Breast epithelium (tissue), 4 donors: ENCODE measurements at regions not wholly inside any gene's neighbourhood (a gene's known extent, or its start where the extent isn't known, plus 50 kb on each side); places are given as distances from the start of the nearest gene placed in this dataset.
A peak's percentile ranks its signal among the peaks of the same experiment; 100 is the strongest.
"Not testable (repeated sequence)": the region's sequence is repeated elsewhere in the genome, so short reads cannot be mapped to it uniquely, and the experiment has no call there.

ENCODE experiments used
- DNase-seq, 2 donors: peaks; one replicate each; pipeline ENCODE4 v3.0.0-alpha.2; 2019; ENCODE audit warnings: low spot score in 2 of 2
- H3K27ac ChIP-seq, 2 donors: fragments of 200-600 bp; sonication (generic) in 1 of 2; one replicate each; pipeline ENCODE4 v1.5.1; 2016 to 2019; ENCODE audit warnings: mild to moderate bottlenecking in 1 of 2
- H3K27me3 ChIP-seq, 2 donors: fragments of 200-600 bp; sonication (generic) in 1 of 2; one replicate each; pipeline versions ENCODE4 v1.5.1 to v1.6.0; 2017 to 2019; ENCODE audit warnings: control low read depth in 1 of 2, mild to moderate bottlenecking in 1 of 2
- H3K36me3 ChIP-seq: fragments of 200-600 bp; one replicate; pipeline ENCODE4 v1.5.1; 2019
- H3K4me1 ChIP-seq, 2 donors: fragments of 200-600 bp; sonication (generic); one replicate each; pipeline ENCODE4 v1.5.1; 2016 to 2019; ENCODE audit warnings: control low read depth in 1 of 2
- H3K4me3 ChIP-seq, 3 donors: fragments of 200-600 bp; sonication (generic); 1 replicate in 2 of 3; 2 replicates in 1 of 3; pipeline ENCODE4 v1.5.1; 2016 to 2019; ENCODE audit warnings: mild to moderate bottlenecking in 3 of 3, moderate library complexity in 2 of 3
- H3K9me3 ChIP-seq, 2 donors: fragments of 200-600 bp; sonication (generic) in 1 of 2; one replicate each; pipeline ENCODE4 v1.5.1; 2016 to 2019; ENCODE audit warnings: control low read depth in 1 of 2
- POLR2A ChIP-seq: fragments of 450-650 bp; IDR thresholded peaks from one replicate; pipeline ENCODE4 v1.6.1; 2016; ENCODE audit warnings: antibody characterized with exemption, mild to moderate bottlenecking, moderate library complexity
- POLR2AphosphoS5 ChIP-seq, 3 donors: sonication (generic); formaldehyde crosslinking; IDR thresholded peaks; one replicate each; pipeline ENCODE4 v1.6.1; 2017; ENCODE audit warnings: antibody characterized with exemption in 3 of 3
- intact Hi-C: fragments of 100-400 bp; cut with DNase I; formaldehyde crosslinking; loops from one replicate; pipeline ENCODE4 v1.15.1; 2023; ENCODE audit warnings: low total_unique reads
- TF ChIP-seq, protein P1 (sequence below), 3 donors: fragments of 450-650 bp; IDR thresholded peaks; one replicate each; pipeline ENCODE4 v1.5.1; 2016 to 2017; ENCODE audit warnings: antibody characterized with exemption in 3 of 3, mild to moderate bottlenecking in 3 of 3, moderate library complexity in 3 of 3

DNA sequence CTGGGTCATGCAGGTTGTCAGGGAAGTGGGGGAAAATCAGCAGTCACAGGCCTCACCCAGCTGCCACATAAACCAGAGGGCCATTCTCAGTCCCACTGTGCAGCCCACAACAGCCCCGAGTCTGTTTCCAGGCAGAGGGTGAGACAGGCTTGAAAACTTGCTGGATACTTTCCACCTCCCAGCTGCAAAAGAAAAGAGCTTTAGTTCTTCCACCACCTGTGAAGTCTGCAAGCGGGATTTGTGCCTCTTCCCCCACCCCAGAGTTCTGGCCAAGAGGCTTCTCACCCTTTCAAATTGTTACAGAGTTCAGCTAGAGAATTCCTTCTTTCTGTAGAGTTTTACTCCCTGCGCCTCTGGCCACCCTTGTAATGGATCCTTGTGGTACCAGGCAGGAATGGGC lies 115.5 kb upstream of the ZDHHC15 start:
- H3K36me3 ChIP-seq, result no peaks in the 10 kb centered on the region
- H3K4me3 ChIP-seq, result no peak overlapping the region
- intact Hi-C loops, result no loop called here
- TF ChIP-seq POLR2AphosphoS5 (IDR thresholded peaks at IDR 0.05) (no peak), POLR2A (no peak)
- H3K27me3 ChIP-seq, result peaks cover 0 to 9% of the 10 kb centered on the region in 2 donors
- no peaks in the 10 kb centered on the region for H3K4me1 ChIP-seq
- peaks cover 6 to 21% of the 10 kb centered on the region in 2 donors for H3K9me3 ChIP-seq
- H3K27ac ChIP-seq, result no peak overlapping the region
- DNase-seq, result no peak

DNA sequence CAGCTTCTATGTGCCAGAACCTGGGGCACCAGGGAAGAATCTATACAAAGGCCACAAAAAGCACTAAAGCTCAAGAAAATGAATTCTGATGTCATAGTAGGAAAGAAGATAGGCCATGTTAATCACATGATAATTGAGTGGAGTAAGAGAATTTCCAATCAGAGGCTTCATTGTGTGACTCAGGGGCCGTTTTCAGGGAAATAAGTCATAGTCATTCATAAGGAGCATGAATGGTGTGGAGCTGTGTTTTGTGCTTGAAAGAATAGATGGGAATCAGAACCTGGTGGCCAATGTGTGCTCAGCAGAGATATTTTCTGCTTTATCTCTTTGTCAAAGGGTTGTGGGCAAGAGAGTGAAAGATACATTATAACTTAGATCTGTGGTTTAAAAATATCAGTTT lies 102.4 kb upstream of the ZDHHC15 start:
- Histone ChIP-seq H3K36me3 (no peaks in the 10 kb centered on the region), H3K4me1 (no peaks in the 10 kb centered on the region), H3K4me3 (no peak overlapping the region), H3K27ac (no peak overlapping the region), H3K27me3 (no peaks in the 10 kb centered on the region), H3K9me3 (peaks cover 0 to 10% of the 10 kb centered on the region in 2 donors)
- intact Hi-C loops, result no loop called here
- TF ChIP-seq POLR2AphosphoS5 (IDR thresholded peaks at IDR 0.05), result no peak
- no peak for TF ChIP-seq POLR2A
- DNase-seq, result no peak

DNA sequence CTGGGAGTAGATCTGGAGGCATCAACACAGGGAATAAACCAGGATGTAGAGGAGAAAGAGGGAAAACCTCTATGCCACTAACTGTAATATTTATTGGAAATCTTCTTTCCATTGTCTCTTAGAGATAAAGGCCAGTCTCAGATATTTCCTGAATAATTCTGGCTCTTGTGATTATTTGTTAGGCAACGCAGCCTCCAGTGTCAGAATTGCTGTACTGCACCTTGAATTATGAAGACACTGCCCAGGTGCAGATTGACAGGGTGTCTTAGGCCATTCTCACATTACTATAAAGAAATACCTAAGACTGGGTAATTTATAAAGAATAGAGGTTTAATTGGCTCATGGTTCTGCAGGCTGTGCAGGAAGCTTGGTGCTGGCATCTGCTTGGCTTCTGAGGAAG lies 100.7 kb upstream of the ZDHHC15 start:
- DNase-seq, result no peak
- Histone ChIP-seq H3K9me3 (peaks cover 0 to 10% of the 10 kb centered on the region in 2 donors), H3K4me3 (no peak overlapping the region), H3K27me3 (no peaks in the 10 kb centered on the region), H3K4me1 (no peaks in the 10 kb centered on the region), H3K27ac (no peak overlapping the region), H3K36me3 (no peaks in the 10 kb centered on the region)
- TF ChIP-seq POLR2AphosphoS5 (IDR thresholded peaks at IDR 0.05), result no peak
- TF ChIP-seq POLR2A, result no peak
- TF ChIP-seq, protein P1, sequence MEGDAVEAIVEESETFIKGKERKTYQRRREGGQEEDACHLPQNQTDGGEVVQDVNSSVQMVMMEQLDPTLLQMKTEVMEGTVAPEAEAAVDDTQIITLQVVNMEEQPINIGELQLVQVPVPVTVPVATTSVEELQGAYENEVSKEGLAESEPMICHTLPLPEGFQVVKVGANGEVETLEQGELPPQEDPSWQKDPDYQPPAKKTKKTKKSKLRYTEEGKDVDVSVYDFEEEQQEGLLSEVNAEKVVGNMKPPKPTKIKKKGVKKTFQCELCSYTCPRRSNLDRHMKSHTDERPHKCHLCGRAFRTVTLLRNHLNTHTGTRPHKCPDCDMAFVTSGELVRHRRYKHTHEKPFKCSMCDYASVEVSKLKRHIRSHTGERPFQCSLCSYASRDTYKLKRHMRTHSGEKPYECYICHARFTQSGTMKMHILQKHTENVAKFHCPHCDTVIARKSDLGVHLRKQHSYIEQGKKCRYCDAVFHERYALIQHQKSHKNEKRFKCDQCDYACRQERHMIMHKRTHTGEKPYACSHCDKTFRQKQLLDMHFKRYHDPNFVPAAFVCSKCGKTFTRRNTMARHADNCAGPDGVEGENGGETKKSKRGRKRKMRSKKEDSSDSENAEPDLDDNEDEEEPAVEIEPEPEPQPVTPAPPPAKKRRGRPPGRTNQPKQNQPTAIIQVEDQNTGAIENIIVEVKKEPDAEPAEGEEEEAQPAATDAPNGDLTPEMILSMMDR (IDR thresholded peaks at IDR 0.05), result no peak
- intact Hi-C loops, result no loop called here

DNA sequence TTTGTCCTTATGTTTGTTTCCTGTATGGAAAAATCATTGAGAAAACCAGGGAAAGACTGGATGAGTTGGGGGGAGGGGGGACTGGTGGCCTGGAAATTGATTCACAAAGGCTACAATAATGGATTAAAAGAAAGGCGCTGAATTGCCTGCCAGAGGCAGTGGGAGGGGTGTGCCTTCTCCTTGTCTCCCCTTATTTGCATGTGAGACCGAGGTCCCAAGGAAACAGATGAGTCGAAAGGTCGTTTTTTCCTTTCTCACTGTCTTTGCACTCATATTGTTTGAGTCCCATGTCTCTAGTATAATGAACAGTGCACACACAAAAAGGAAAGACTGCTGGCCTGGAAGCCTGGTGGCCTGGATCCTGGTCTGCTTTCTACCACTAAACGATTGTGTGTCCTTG lies 86.6 kb upstream of the ZDHHC15 start:
- Histone ChIP-seq H3K9me3 (no peaks in the 10 kb centered on the region), H3K4me3 (no peak overlapping the region), H3K4me1 (no peaks in the 10 kb centered on the region), H3K36me3 (no peaks in the 10 kb centered on the region), H3K27me3 (peaks cover 0 to 28% of the 10 kb centered on the region in 2 donors), H3K27ac (no peak overlapping the region)
- TF ChIP-seq, protein P1 (IDR thresholded peaks at IDR 0.05), result no peak
- TF ChIP-seq POLR2A, result no peak
- TF ChIP-seq POLR2AphosphoS5 (IDR thresholded peaks at IDR 0.05), result no peak
- intact Hi-C loops, result no loop called here
- no peak for DNase-seq

DNA sequence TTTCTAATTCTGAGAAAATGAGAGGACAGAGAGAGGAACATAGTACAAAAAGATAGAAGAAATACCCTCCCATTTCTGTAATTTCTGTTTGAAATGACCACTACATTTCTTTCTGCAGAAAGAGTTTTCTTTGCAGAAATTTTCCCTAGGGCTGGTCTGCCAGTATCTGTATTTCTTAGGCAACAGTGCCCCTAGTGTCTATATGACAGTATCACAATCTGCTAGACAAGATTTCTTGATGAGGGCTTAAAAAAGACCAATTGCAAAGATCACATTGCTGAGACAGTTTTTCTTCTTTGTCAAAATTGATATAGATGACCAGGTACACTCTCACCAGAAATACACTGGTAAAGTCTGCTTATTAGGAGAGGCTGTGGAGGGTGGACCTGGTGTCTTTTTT lies 81.0 kb upstream of the ZDHHC15 start:
- Histone ChIP-seq H3K4me1 (no peaks in the 10 kb centered on the region), H3K9me3 (peaks cover 4 to 5% of the 10 kb centered on the region in 2 donors), H3K27me3 (peaks cover 0 to 28% of the 10 kb centered on the region in 2 donors), H3K4me3 (no peak overlapping the region), H3K27ac (no peak overlapping the region), H3K36me3 (no peaks in the 10 kb centered on the region)
- TF ChIP-seq POLR2AphosphoS5 (IDR thresholded peaks at IDR 0.05), result no peak
- TF ChIP-seq, protein P1 (IDR thresholded peaks at IDR 0.05), result peak; percentile 41 to 53 (median 52)
- no peak for TF ChIP-seq POLR2A
- DNase-seq, result no peak
- intact Hi-C loops, result loop anchor here (5.0 kb wide), 1 partner anchor 313 kb away; no protein-coding TSS in a partner anchor

DNA sequence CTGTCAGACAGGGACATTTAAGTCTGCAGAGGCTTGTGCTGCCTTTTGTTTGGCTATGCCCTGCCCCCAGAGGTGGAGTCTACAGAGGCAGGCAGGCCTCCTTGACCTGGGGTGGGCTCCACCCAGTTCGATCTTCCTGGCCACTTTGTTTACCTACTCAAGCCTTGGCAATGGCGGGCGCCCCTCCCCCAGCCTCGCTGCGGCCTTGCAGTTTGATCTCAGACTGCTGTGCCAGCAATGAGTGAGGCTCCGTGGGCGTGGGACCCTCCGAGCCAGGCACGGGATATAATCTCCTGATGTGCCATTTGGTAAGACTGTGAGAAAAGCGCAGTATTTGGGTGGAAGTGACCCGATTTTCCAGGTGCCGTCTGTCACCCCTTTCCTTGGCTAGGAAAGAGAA lies 79.2 kb upstream of the ZDHHC15 start:
- not testable (repeated sequence) for H3K4me1 ChIP-seq, H3K4me3 ChIP-seq, DNase-seq, H3K36me3 ChIP-seq, H3K27ac ChIP-seq, H3K9me3 ChIP-seq
- intact Hi-C loops, result loop anchor here (5.0 kb wide), 1 partner anchor 315 kb away; no protein-coding TSS in a partner anchor
- peaks cover 0 to 18% of the 10 kb centered on the region in 2 donors for H3K27me3 ChIP-seq

DNA sequence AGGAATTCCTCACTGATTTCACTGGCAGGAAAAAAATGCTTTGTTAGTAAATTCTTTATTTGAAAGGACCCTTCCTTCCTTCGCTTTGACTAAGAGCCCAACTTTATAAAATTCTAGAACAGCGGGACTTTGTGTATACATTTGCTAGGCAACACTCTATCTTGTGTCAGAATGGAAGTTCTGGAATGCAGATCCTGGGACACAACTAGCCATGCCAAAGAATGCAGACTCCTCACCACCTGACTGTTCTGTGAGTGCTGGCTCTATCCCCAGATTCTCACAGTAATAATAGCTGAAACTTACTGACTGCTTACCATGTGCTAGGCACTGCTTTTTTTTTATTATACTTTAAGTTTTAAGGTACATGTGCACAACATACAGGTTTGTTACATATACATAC lies 73.3 kb upstream of the ZDHHC15 start:
- no peaks in the 10 kb centered on the region for H3K4me1 ChIP-seq
- H3K4me3 ChIP-seq, result no peak overlapping the region
- H3K27me3 ChIP-seq, result no peaks in the 10 kb centered on the region
- no peak overlapping the region for H3K27ac ChIP-seq
- no peaks in the 10 kb centered on the region for H3K9me3 ChIP-seq
- H3K36me3 ChIP-seq, result no peaks in the 10 kb centered on the region
- DNase-seq, result peak in 1 of 2 donors; percentile 18
- no peak for TF ChIP-seq POLR2AphosphoS5 (IDR thresholded peaks at IDR 0.05)
- TF ChIP-seq, protein P1 (IDR thresholded peaks at IDR 0.05), result no peak
- no peak for TF ChIP-seq POLR2A
- intact Hi-C loops, result loop anchor here (5.0 kb wide), 1 partner anchor 389 kb away; no protein-coding TSS in a partner anchor

DNA sequence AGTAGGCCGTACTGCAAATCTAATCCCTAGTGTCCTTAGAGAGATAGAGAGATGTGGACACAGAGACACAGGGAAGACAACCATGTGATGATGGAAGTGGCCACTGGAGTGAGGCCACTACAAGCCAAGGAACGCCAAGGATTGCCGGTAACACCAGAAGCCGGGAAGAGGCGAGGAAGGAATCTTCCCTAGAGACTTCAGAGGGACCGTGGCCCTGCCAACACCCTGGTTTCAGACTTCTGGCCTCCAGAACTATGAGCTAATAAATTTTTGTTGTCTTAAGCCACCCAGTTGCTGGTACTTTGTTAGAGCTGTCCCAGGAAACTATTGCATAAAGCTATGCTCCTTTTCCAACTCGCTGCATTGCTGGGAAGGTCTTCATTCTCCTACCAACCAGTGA lies 70.3 kb upstream of the ZDHHC15 start:
- H3K4me1 ChIP-seq, H3K36me3 ChIP-seq, H3K27me3 ChIP-seq, intact Hi-C loops, H3K9me3 ChIP-seq, DNase-seq, H3K27ac ChIP-seq, H3K4me3 ChIP-seq: not testable (repeated sequence)
